NT2/D1 (cell line): ENCODE measurements at regions not wholly inside any gene's neighbourhood (a gene's known extent, or its start where the extent isn't known, plus 50 kb on each side); places are given as distances from the start of the nearest gene placed in this dataset.
A peak's percentile ranks its signal among the peaks of the same experiment; 100 is the strongest.

Source experiments
- DNase-seq: peaks from one replicate; pipeline ENCODE4 v3.0.0-alpha.2; 2011; ENCODE audit warnings: low read depth, low spot score
- H3K27me3 ChIP-seq: 2 replicates; pipeline ENCODE4 v1.6.0; 2011; ENCODE audit warnings: mild to moderate bottlenecking; ENCODE audit not compliant: insufficient read length, insufficient read depth
- H3K36me3 ChIP-seq: 2 replicates; pipeline ENCODE4 v1.6.1; 2011; ENCODE audit warnings: mild to moderate bottlenecking, low read length, mixed read lengths; ENCODE audit not compliant: insufficient read depth, insufficient read length
- H3K4me1 ChIP-seq: 2 replicates; pipeline ENCODE4 v1.5.1; 2011; ENCODE audit not compliant: insufficient read depth, insufficient read length
- H3K4me3 ChIP-seq: 2 replicates; pipeline ENCODE4 v1.5.1; 2011; ENCODE audit warnings: low read depth; ENCODE audit not compliant: insufficient read length
- H3K9ac ChIP-seq: 2 replicates; pipeline ENCODE4 v1.6.0; 2011; ENCODE audit warnings: low read depth; ENCODE audit not compliant: insufficient read length
- H3K9me3 ChIP-seq: 2 replicates; pipeline ENCODE4 v1.5.1; 2011; ENCODE audit warnings: mild to moderate bottlenecking, low read length; ENCODE audit not compliant: insufficient read depth
- SUZ12 ChIP-seq: IDR thresholded peaks from 2 replicates; pipeline ENCODE4 v1.6.1; 2011; ENCODE audit not compliant: insufficient read length, insufficient read depth; ENCODE audit errors: extremely low read depth
- YY1 ChIP-seq: IDR thresholded peaks from 2 replicates; pipeline ENCODE4 v1.6.1; 2011; ENCODE audit not compliant: insufficient read length, insufficient read depth
- ZNF274 ChIP-seq: IDR thresholded peaks from 2 replicates; pipeline ENCODE4 v1.6.1; 2011; ENCODE audit warnings: mild to moderate bottlenecking, low read depth, low read length

GRCh38 chr2:167857416-167857815 is 390.0 kb downstream of the STK39 start:
- no peak overlapping the region for H3K4me3 ChIP-seq
- H3K27me3 ChIP-seq = no peaks in the 10 kb centered on the region
- no peak overlapping the region for H3K9ac ChIP-seq
- no peaks in the 10 kb centered on the region for H3K4me1 ChIP-seq
- DNase-seq = no peak
- no peaks in the 10 kb centered on the region for H3K36me3 ChIP-seq
- peaks cover 15% of the 10 kb centered on the region for H3K9me3 ChIP-seq
- no peak for TF ChIP-seq ZNF274
- no peak for TF ChIP-seq SUZ12
- no peak for TF ChIP-seq YY1

- Histone ChIP-seq H3K9me3 (0 out of 2 replicates have a peak, but pooled peaks cover 3% of the 10 kb centered on the region), H3K4me3 (no peak overlapping the region), H3K9ac (no peak overlapping the region), H3K27me3 (no peaks in the 10 kb centered on the region), H3K4me1 (no peaks in the 10 kb centered on the region), H3K36me3 (no peaks in the 10 kb centered on the region)
- DNase-seq = no peak
- no peak for TF ChIP-seq ZNF274
- no peak for TF ChIP-seq SUZ12
- TF ChIP-seq YY1 = no peak
Observed at GRCh38 chr2:167856190-167856589, 391.2 kb downstream of the STK39 start.

- TF ChIP-seq ZNF274 (no peak), SUZ12 (no peak), YY1 (no peak)
- Histone ChIP-seq H3K4me1 (no peaks in the 10 kb centered on the region), H3K27me3 (no peaks in the 10 kb centered on the region), H3K36me3 (no peaks in the 10 kb centered on the region), H3K4me3 (no peak overlapping the region), H3K9ac (no peak overlapping the region), H3K9me3 (no peaks in the 10 kb centered on the region)
- no peak for DNase-seq
Observed at GRCh38 chr2:167855211-167855610, 392.2 kb downstream of the STK39 start.

- TF ChIP-seq SUZ12 = no peak
- no peak for TF ChIP-seq YY1
- no peak for TF ChIP-seq ZNF274
- Histone ChIP-seq H3K4me3 (no peak overlapping the region), H3K9ac (no peak overlapping the region), H3K27me3 (no peaks in the 10 kb centered on the region), H3K4me1 (no peaks in the 10 kb centered on the region), H3K36me3 (no peaks in the 10 kb centered on the region), H3K9me3 (no peaks in the 10 kb centered on the region)
- no peak for DNase-seq
Observed at GRCh38 chr2:167853717-167854116, 393.7 kb downstream of the STK39 start.

- H3K4me3 ChIP-seq = no peak overlapping the region
- no peaks in the 10 kb centered on the region for H3K4me1 ChIP-seq
- no peaks in the 10 kb centered on the region for H3K27me3 ChIP-seq
- DNase-seq = no peak
- H3K9ac ChIP-seq = no peak overlapping the region
- TF ChIP-seq SUZ12 (no peak), ZNF274 (no peak), YY1 (no peak)
- H3K9me3 ChIP-seq = no peaks in the 10 kb centered on the region
- no peaks in the 10 kb centered on the region for H3K36me3 ChIP-seq
Observed at GRCh38 chr2:167851876-167852275, 395.5 kb downstream of the STK39 start.

GRCh38 chr2:167851323-167851860 is 396.0 kb downstream of the STK39 start:
- TF ChIP-seq YY1 = no peak
- no peak for TF ChIP-seq ZNF274
- no peak for TF ChIP-seq SUZ12
- Histone ChIP-seq H3K9me3 (no peaks in the 10 kb centered on the region), H3K4me1 (no peaks in the 10 kb centered on the region), H3K36me3 (no peaks in the 10 kb centered on the region), H3K27me3 (no peaks in the 10 kb centered on the region), H3K4me3 (no peak overlapping the region), H3K9ac (no peak overlapping the region)
- no peak for DNase-seq

GRCh38 chr2:167844714-167845530 is 402.5 kb downstream of the STK39 start:
- TF ChIP-seq SUZ12 = no peak
- no peak for TF ChIP-seq ZNF274
- no peak for TF ChIP-seq YY1

More at GRCh38 chr2:167844714-167845530, 402.5 kb downstream of the STK39 start:
- H3K36me3 ChIP-seq = no peaks in the 10 kb centered on the region
- peak; percentile 27 for DNase-seq
- H3K9me3 ChIP-seq = no peaks in the 10 kb centered on the region
- H3K9ac ChIP-seq = no peak overlapping the region
- no peaks in the 10 kb centered on the region for H3K4me1 ChIP-seq
- H3K4me3 ChIP-seq = no peak overlapping the region
- H3K27me3 ChIP-seq = no peaks in the 10 kb centered on the region
